Activated CD8-positive, alpha-beta memory T cell treated with anti-CD3 and anti-CD28 coated beads, Interleukin-2, amount 50 U/mL, for 24 hours (primary cell): ENCODE measurements at regions not wholly inside any gene's neighbourhood (a gene's known extent, or its start where the extent isn't known, plus 50 kb on each side); places are given as distances from the start of the nearest gene placed in this dataset.

Experiments
- DNase-seq: peaks from one replicate; pipeline ENCODE4 v3.0.0-alpha.2; 2020; ENCODE audit errors: extremely low read depth

GRCh38 chr16:72406390-72406789, 234.4 kb upstream of the PMFBP1 start:
- no peak for DNase-seq

DNA sequence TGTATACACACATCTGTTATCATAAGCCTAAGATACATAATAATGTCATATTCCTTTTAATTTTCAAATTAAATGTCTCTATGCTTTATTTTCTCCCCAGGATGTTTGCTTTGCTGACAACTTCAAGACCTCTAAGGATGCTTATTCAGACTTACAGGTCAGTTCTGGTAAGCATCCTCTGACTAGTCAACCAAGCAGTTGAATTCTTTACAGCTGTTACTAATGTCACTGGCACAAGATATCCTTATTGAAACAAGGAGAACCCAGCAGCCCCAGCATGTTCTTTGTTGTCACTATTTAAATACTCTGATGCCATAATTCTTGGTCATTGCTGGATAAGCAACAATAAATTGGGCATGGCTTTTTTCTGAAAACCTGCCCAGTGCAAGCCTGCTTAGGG, 232.3 kb upstream of the PMFBP1 start:
- DNase-seq, result no peak

GRCh38 chr16:72401084-72401361, 229.1 kb upstream of the PMFBP1 start:
- DNase-seq, result no peak

GRCh38 chr16:72400257-72401083, 228.5 kb upstream of the PMFBP1 start:
- no peak for DNase-seq

DNA sequence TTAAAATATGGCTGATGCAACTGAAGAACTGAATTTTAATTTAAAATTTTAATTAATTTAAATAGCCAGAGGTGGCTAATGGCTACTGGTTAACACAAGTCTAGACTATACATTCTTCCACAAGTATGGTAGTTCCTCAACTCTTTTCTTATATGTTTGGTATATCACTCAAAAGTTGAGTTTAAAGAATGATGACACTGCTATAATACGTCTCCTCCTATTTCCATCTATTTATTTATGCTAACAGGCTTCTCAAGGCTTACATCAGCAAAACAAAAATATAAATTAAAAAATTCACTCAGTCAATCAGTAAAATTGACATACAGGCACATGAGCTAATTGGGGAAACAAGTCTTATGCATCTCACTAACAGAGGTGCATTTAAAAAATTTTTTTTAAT, 227.9 kb upstream of the PMFBP1 start:
- no peak for DNase-seq

GRCh38 chr16:72397876-72398275, 225.9 kb upstream of the PMFBP1 start:
- no peak for DNase-seq

DNA sequence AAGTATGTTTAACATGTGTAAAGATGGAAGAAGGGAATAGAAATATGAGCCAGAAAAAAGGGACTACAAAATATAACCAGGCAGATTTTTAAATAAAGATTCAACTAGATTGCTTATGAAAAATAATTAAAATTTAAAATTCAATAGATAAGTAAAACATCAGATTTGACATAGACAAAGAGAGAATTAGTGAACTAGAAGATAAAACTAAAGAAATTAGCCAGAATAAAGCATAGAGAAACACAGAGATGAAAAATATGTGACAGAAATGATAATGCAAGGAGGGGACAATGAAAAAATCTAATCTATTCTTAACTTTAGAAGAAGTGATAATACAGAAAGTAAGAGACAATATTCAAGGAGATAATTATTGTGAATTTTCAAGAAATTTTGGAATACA, 222.6 kb upstream of the PMFBP1 start:
- DNase-seq, result no peak

DNA sequence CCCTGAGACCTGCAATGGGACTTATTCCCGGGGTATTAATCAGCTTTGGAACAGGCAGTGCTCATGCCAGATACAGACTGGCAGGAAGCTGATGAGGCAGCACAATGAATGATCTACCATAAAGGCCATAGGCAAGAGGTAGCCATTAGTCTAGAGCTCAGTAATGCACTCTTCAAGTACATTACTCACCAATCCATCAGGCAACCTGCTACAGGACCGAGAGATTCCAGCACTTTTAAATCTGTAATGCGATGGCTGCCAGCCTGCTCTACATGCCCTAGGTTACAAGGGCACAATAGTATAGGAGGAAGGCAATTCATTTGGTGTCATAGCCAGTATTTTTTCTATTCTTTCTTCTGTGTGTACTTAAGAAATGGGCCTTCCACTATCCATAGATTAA, 217.8 kb upstream of the PMFBP1 start:
- no peak for DNase-seq

- no peak for DNase-seq
Observed at GRCh38 chr16:72388007-72388406, 216.1 kb upstream of the PMFBP1 start.

DNA sequence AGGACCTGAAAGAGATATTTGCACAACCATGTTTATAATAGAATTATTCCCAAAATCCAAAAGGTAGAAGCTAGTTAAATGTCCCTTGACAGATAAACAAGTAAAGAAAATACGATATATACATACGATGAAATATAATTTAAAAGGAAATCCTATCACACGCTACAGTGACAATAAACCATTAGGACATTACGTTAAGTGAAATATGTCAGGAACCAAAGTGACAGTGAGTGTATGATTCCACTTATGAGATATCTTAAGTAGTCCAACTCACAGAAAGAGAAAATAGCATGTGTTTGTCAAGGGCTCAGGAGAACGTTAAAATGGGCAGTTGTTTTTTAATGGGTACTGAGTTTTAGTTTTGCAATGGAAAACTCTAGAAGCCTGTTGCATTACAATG, 212.7 kb upstream of the PMFBP1 start:
- DNase-seq, result no peak

DNA sequence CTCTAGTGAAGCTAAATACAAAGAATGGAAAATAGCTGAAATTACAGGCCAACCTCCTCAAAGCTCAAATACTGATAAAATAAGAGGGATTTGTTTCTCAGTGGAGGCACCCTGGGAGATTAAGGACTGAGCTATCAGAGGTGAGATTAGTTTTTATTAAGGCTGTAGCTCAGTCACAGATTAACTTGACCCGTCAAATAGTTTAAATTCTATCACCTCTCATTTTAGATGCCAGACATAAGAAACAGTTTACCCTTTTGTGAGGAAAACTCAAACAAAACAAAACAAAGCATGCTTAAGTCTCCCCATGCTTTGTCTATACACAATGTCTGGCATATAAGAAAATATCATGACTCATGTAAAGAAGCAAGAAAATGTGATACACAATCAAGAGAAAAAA, 208.3 kb upstream of the PMFBP1 start:
- no peak for DNase-seq

DNA sequence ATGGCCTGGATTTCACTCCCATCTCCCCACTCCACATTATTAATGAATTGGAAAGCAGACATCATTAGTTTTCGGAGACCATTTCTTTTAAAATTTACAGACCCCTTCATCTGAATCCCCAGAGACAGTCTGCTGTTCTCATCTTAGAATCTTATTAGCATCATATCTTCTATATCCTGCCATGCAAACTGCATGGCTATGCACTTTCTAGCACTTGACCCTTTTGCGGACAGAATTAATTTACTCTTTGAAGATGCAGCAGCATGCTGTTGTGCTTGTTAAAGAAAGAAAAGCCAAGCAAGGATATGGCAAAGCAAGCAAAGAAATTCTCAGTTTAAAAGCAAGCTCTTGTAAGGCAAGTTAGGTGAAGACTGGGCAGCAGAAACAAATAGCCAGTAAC, 201.2 kb upstream of the PMFBP1 start:
- DNase-seq, result no peak

DNA sequence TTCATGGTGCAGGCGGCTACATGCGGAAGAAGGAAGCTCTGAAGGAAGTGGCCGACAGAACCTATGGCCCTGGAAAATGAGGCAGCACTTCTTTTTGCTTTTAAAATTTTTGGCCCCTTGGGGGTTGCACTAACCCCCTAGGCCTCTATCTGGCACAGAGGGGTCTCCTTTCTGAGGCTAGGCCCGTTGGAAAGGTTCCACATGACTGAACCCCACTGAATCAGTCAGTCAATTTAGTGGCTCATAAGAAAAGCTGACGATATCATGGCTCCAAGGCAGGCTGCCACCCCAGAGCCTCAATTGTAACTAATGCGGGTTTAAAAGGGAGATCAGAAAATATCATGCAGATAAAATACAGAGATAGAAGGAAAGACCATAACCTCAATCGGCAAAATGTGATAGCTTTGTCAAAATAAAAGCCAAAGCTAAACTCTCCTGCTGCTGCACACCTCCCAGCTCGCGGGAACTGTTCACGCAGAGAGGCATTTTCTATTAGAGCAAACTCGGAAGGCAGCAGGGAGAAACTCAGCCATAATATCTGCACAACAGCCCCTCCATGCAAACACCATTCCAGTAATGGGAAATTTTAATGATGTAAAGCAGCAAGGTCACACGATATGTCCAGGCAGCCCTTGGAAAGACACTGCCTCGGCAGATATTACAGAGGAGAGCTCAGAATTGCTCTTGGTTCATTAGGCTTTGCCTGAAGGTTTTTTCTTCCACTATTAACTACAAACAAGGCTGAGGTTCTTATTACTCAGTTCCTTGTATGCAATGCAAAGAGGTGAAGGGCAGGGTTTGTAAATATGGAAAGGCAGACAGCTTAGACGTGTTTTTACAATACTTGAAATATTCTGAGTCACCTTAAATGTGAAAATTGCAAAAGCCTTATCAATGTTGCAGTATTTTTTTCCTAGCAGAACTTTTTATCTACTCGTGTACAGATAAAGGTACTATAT, 200.4 kb upstream of the PMFBP1 start:
- no peak for DNase-seq

GRCh38 chr16:72371307-72372086, 199.5 kb upstream of the PMFBP1 start:
- no peak for DNase-seq

DNA sequence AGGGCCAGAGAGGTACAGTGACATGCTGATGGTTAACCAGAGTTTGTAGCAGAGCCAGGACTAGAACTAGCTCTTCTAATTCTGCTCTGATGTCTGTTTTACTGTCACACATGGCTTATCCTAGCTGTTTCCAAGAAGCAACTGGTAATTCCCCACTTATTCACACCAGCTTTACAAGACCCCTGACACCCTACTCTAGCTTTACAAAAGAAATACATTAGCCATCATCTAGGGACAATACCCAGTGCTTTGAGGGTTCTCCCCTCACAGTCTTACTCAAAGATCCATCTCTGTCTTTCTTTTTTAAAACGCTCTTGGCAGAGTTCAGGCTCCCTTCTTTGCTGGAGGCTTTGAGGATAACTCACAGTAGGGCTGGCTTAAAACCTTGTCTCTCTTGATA, 197.3 kb upstream of the PMFBP1 start:
- DNase-seq, result no peak

DNA sequence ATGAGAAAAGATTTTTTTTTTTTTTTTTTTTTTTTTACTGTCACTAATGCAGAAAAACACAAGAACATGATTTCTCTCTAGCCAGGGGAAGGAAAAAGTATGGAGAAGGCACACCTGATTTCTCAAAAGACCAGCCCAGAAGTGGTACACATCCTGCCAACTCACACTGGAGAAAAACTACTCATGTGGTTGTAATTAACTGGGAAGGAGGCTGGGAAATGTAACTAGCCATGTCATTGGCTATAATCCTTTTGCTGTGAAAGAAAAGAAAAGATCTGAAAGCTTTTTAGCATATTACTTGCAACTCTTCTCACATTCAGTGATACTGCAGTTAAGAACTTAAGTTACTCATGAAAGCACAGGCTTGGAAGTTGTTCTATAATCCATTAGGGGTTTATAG, 195.9 kb upstream of the PMFBP1 start:
- no peak for DNase-seq

DNA sequence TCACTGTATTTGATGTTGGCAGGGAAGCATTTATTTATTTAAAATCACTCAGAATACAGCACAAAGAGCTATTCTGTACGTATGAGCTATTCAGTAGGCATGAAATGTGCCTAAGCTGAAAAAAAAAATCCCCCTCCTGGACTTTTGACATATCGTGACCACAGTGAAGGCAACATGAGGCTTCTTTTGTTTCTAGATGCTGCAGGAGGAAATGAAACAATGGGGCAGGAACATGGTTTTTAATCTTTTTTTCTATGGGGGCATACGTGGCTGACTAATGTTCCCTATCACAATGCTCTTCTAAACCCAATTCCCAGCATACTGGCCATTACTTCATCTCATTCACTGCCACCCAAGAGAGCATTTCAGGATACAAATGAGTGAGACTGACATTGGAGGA, 191.0 kb upstream of the PMFBP1 start:
- no peak for DNase-seq

- no peak for DNase-seq
Observed at GRCh38 chr16:72362476-72362875, 190.5 kb upstream of the PMFBP1 start.

- DNase-seq, result no peak
Observed at GRCh38 chr16:72357910-72358309, 186.0 kb upstream of the PMFBP1 start.

DNA sequence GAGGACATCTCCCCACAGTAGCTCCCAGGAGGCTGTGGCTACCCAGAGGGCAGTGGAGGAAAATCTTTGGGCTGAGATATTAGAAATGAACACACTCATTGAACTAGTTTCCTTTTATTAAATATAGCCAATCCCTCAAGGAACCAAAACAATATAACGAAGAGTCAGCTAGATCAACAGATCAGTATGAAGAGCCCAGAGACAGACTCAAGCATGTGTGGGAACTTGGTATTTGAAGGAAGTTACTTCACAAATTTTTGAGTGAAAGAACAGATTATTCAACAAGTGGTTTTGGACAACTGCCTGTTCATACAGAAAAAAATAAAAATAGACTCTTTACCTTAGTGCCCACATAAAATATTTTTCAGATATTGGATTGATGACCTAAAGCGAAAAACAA, 183.6 kb upstream of the PMFBP1 start:
- no peak for DNase-seq

GRCh38 chr16:72349719-72350118, 177.8 kb upstream of the PMFBP1 start:
- no peak for DNase-seq

- DNase-seq, result no peak
Observed at GRCh38 chr16:72332926-72333325, 161.0 kb upstream of the PMFBP1 start.
